DND-41 (cell line): ENCODE measurements at regions not wholly inside any gene's neighbourhood (a gene's known extent, or its start where the extent isn't known, plus 50 kb on each side); places are given as distances from the start of the nearest gene placed in this dataset.

Source experiments
- EZH2 ChIP-seq: IDR thresholded peaks from 3 replicates; pipeline ENCODE4 v1.6.1; 2012; ENCODE audit warnings: borderline replicate concordance, low read depth, mild to moderate bottlenecking, moderate library complexity, low read length, inconsistent platforms; ENCODE audit not compliant: severe bottlenecking
- TF ChIP-seq, protein P1 (sequence below): IDR thresholded peaks from 2 replicates; pipeline ENCODE4 v1.5.1; 2012; ENCODE audit warnings: borderline replicate concordance, low read length, moderate library complexity, mild to moderate bottlenecking; ENCODE audit not compliant: poor library complexity, severe bottlenecking; ENCODE audit errors: extremely low read depth

DNA sequence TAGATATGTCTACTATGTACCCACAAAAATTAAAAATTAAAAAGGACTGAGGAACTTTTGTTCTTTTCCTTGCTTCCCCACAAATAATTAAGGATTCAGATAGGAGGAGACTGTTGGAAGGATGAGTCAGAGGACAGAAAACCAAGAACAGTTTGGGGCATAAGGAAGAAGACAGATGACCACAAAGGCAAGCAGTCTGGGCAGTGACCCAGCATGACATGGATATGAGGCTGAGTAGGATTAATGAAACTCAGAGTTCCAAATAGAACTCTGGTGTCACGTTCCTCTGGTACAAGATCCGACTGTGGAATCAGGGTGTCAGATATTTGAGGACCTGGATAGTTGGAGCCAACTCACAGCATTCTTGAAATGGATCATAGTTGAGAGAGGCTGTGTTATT is 89.3 kb upstream of the SLC38A4 start:
- TF ChIP-seq, protein P1, sequence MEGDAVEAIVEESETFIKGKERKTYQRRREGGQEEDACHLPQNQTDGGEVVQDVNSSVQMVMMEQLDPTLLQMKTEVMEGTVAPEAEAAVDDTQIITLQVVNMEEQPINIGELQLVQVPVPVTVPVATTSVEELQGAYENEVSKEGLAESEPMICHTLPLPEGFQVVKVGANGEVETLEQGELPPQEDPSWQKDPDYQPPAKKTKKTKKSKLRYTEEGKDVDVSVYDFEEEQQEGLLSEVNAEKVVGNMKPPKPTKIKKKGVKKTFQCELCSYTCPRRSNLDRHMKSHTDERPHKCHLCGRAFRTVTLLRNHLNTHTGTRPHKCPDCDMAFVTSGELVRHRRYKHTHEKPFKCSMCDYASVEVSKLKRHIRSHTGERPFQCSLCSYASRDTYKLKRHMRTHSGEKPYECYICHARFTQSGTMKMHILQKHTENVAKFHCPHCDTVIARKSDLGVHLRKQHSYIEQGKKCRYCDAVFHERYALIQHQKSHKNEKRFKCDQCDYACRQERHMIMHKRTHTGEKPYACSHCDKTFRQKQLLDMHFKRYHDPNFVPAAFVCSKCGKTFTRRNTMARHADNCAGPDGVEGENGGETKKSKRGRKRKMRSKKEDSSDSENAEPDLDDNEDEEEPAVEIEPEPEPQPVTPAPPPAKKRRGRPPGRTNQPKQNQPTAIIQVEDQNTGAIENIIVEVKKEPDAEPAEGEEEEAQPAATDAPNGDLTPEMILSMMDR: no peak
- no peak for TF ChIP-seq EZH2
